CD4-positive, alpha-beta T cell (primary cell): ENCODE measurements at regions not wholly inside any gene's neighbourhood (a gene's known extent, or its start where the extent isn't known, plus 50 kb on each side); places are given as distances from the start of the nearest gene placed in this dataset.
A peak's percentile ranks its signal among the peaks of the same experiment; 100 is the strongest.

Experiments used
- ATAC-seq: fragments of 200-7000 bp; cut with Tn5 transposase; one replicate; pipeline ENCODE4 v1.10.0; 2022; ENCODE audit warnings: mild to moderate bottlenecking; ENCODE audit not compliant: poor library complexity
- CTCF ChIA-PET: fragments of 350-600 bp; sonication (Branson Sonifier 250); formaldehyde crosslinking; loops from one replicate; lab custom pipeline; 2021; ENCODE audit warnings: antibody characterized with exemption, inconsistent platforms; lab: Charles Lee
- POLR2A ChIA-PET: fragments of 350-600 bp; sonication (Branson Sonifier 250); formaldehyde crosslinking; loops from one replicate; lab custom pipeline; 2021; ENCODE audit warnings: antibody characterized with exemption, inconsistent platforms; lab: Charles Lee
- DNase-seq, 14 experiments: peaks; one replicate each; pipeline ENCODE4 v3.0.0-alpha.2; 2013 to 2020; ENCODE audit warnings: mixed read lengths in 2 of 14
- H3K27ac ChIP-seq, 2 donors: one replicate each; pipeline versions ENCODE4 v1.5.1 to v1.7.0; 2013; ENCODE audit warnings: low read length in 2 of 2, low read depth in 1 of 2, mild to moderate bottlenecking in 1 of 2
- H3K27me3 ChIP-seq, 2 experiments: 1 replicate in 1 of 2; 2 replicates in 1 of 2; pipeline versions ENCODE4 v1.6.1 to v1.7.0; 2013; ENCODE audit warnings: low read length in 2 of 2, control low read depth in 1 of 2, mild to moderate bottlenecking in 1 of 2, moderate library complexity in 1 of 2; ENCODE audit not compliant: insufficient read depth in 2 of 2, control insufficient read depth in 1 of 2
- H3K36me3 ChIP-seq: one replicate; pipeline ENCODE4 v1.6.1; 2013; ENCODE audit warnings: low read length, control low read depth; ENCODE audit not compliant: insufficient read depth
- H3K4me1 ChIP-seq: one replicate; pipeline ENCODE4 v1.6.1; 2013; ENCODE audit warnings: low read length, control low read depth; ENCODE audit not compliant: insufficient read depth
- H3K4me3 ChIP-seq: one replicate; pipeline ENCODE4 v1.5.1; 2013; ENCODE audit warnings: mild to moderate bottlenecking, low read length, moderate library complexity
- H3K9me3 ChIP-seq, 2 experiments: 1 replicate in 1 of 2; 2 replicates in 1 of 2; pipeline versions ENCODE4 v1.6.1 to v1.7.0; 2013; ENCODE audit warnings: low read length in 2 of 2, mild to moderate bottlenecking in 2 of 2, control low read depth in 1 of 2, moderate library complexity in 1 of 2; ENCODE audit not compliant: control insufficient read depth in 1 of 2, insufficient read depth in 1 of 2
- H3K27ac Mint-ChIP-seq: one replicate; pipeline ENCODE4 v1.8.0; 2020; ENCODE audit warnings: mixed read lengths
- H3K27me3 Mint-ChIP-seq: one replicate; pipeline ENCODE4 v1.8.0; 2021; ENCODE audit warnings: mixed read lengths
- H3K36me3 Mint-ChIP-seq: one replicate; pipeline ENCODE4 v1.8.0; 2021; ENCODE audit warnings: low read depth, mixed read lengths
- H3K4me1 Mint-ChIP-seq: one replicate; pipeline ENCODE4 v1.8.0; 2021; ENCODE audit warnings: low read depth, mixed read lengths
- H3K4me3 Mint-ChIP-seq: one replicate; pipeline ENCODE4 v1.8.0; 2020; ENCODE audit warnings: mild to moderate bottlenecking, mixed read lengths
- H3K9me3 Mint-ChIP-seq: one replicate; pipeline ENCODE4 v1.8.0; 2020; ENCODE audit warnings: mixed read lengths
- intact Hi-C, 2 experiments: fragments of 100-400 bp; cut with DNase I in 1 of 2; cut with micrococcal nuclease in 1 of 2; formaldehyde crosslinking; loops; one replicate each; pipeline versions ENCODE4 v1.15.1 to v1.9.0; 2023 to 2025; cut with DNase I, micrococcal nuclease
- TF ChIP-seq, protein P1 (sequence below): fragments of 200-600 bp; IDR thresholded peaks from one replicate; pipeline ENCODE4 v1.8.0; 2022; ENCODE audit warnings: antibody characterized with exemption, mild to moderate bottlenecking

DNA sequence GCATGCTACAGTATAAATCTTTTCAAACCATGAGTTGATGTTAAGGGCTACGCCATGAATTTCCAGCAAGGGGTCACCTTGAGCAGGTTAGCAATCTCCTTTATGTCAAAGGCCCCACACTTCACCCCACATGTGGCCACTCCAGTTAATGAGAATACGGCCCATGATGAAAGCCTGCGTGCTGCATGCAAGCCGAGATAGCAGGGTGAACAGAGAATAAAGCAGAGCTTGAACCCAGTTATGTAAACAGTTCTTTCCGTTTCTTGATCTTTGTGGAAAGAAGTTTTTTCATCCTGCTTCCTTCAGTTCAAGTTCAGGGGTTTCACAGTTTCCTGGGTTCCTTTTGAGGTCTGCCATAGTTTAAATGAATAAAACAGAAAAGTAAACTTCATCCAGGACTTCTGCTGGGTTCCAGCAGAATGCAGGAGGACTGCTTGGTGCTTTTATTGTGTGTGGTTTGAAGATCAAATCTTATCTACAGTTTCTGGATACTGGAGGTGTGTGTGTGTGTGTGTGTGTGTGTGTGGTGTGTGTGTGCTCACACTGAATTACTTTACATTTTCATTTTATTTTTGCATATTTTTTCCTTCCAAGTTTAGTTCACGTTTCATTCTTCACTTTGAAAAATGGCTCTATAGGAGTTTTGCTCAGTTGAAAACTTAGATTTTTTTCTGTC lies 87.1 kb downstream of the HMHB1 start:
- no peak overlapping the region for H3K4me3 ChIP-seq
- TF ChIP-seq, protein P1, sequence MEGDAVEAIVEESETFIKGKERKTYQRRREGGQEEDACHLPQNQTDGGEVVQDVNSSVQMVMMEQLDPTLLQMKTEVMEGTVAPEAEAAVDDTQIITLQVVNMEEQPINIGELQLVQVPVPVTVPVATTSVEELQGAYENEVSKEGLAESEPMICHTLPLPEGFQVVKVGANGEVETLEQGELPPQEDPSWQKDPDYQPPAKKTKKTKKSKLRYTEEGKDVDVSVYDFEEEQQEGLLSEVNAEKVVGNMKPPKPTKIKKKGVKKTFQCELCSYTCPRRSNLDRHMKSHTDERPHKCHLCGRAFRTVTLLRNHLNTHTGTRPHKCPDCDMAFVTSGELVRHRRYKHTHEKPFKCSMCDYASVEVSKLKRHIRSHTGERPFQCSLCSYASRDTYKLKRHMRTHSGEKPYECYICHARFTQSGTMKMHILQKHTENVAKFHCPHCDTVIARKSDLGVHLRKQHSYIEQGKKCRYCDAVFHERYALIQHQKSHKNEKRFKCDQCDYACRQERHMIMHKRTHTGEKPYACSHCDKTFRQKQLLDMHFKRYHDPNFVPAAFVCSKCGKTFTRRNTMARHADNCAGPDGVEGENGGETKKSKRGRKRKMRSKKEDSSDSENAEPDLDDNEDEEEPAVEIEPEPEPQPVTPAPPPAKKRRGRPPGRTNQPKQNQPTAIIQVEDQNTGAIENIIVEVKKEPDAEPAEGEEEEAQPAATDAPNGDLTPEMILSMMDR: no peak
- Mint-ChIP-seq H3K9me3 (no peaks in the 10 kb centered on the region), H3K4me1 (peaks cover 34% of the 10 kb centered on the region), H3K36me3 (no peaks in the 10 kb centered on the region), H3K27me3 (no peaks in the 10 kb centered on the region), H3K4me3 (peak overlapping the region; percentile 5), H3K27ac (peak overlapping the region; percentile 4)
- POLR2A ChIA-PET: interaction anchor here (0.7 to 1.1 kb wide), 2 partner anchors 16 to 1478 kb away, joined by 3 to 4 read pairs; no protein-coding TSS in a partner anchor
- peak in 3 of 14 experiments; percentile 9 to 16 (median 11) for DNase-seq
- CTCF ChIA-PET: interaction anchor here (0.7 kb wide), 1 partner anchor 9 kb away, joined by 4 read pairs; no protein-coding TSS in a partner anchor
- H3K36me3 ChIP-seq: no peaks in the 10 kb centered on the region
- intact Hi-C loops: no loop called here
- no peaks in the 10 kb centered on the region for H3K9me3 ChIP-seq
- H3K27ac ChIP-seq: peak overlapping the region; percentile 23 to 30
- ATAC-seq: no peak
- peaks cover 9% of the 10 kb centered on the region for H3K4me1 ChIP-seq
- no peaks in the 10 kb centered on the region for H3K27me3 ChIP-seq

DNA sequence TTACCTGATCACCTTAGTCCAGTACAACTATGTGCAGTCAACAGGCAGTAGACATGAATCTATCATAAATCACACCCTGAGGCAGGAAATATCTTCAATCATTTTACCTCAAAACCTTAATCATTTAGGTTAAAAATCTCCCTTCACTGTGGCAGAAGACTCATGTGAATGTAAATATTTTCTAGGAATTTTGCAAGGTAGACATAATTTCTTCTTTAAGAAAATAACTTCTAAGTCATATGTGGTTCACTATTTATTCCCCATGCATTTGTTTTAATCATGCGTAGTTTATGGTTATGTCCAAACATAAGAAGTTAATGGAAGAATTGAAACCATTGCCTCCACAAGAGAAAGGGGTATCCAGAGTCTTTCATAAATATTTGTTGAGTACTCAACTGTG lies 97.0 kb downstream of the HMHB1 start:
- Mint-ChIP-seq H3K27ac (no peak overlapping the region), H3K36me3 (no peaks in the 10 kb centered on the region), H3K27me3 (no peaks in the 10 kb centered on the region), H3K4me3 (no peak overlapping the region), H3K4me1 (no peaks in the 10 kb centered on the region), H3K9me3 (no peaks in the 10 kb centered on the region)
- Histone ChIP-seq H3K4me3 (no peak overlapping the region), H3K4me1 (no peaks in the 10 kb centered on the region), H3K27me3 (no peaks in the 10 kb centered on the region), H3K36me3 (no peaks in the 10 kb centered on the region), H3K9me3 (peaks cover 0 to 6% of the 10 kb centered on the region in 2 experiments), H3K27ac (no peak overlapping the region)
- ChIA-PET POLR2A (no interaction called here), CTCF (no interaction called here)
- DNase-seq (no peak), ATAC-seq (no peak)
- TF ChIP-seq, protein P1: no peak
- intact Hi-C loops: no loop called here

GRCh38 chr5:143913008-143913752 lies 101.2 kb downstream of the HMHB1 start:
- peaks cover 3% of the 10 kb centered on the region for H3K27me3 Mint-ChIP-seq
- Histone ChIP-seq H3K27ac (no peak overlapping the region), H3K4me1 (no peaks in the 10 kb centered on the region), H3K4me3 (no peak overlapping the region), H3K36me3 (no peaks in the 10 kb centered on the region), H3K27me3 (no peaks in the 10 kb centered on the region), H3K9me3 (peaks cover 0 to 3% of the 10 kb centered on the region in 2 experiments)
- no peaks in the 10 kb centered on the region for H3K36me3 Mint-ChIP-seq
- H3K27ac Mint-ChIP-seq: no peak overlapping the region
- peaks cover 9% of the 10 kb centered on the region for H3K4me1 Mint-ChIP-seq
- no peak overlapping the region for H3K4me3 Mint-ChIP-seq
- ATAC-seq (no peak), DNase-seq (no peak)
- H3K9me3 Mint-ChIP-seq: no peaks in the 10 kb centered on the region
- ChIA-PET POLR2A (no interaction called here), CTCF (no interaction called here)
- TF ChIP-seq, protein P1: no peak
- intact Hi-C loops: no loop called here
